Stimulated activated naive B cell treated with anti-CD40 and anti-IgM and Interleukin-4, amounts not matched to agents 10 μg/mL and 1 μg/mL and 100 μg/mL, for 72 hours (primary cell): ENCODE measurements at regions not wholly inside any gene's neighbourhood (a gene's known extent, or its start where the extent isn't known, plus 50 kb on each side); places are given as distances from the start of the nearest gene placed in this dataset.
"Not testable (repeated sequence)": the region's sequence is repeated elsewhere in the genome, so short reads cannot be mapped to it uniquely, and the experiment has no call there.

ENCODE experiments used
- ATAC-seq, 2 donors: fragments of 150-1000 bp; cut with Tn5 transposase; replicated peaks; 2 replicates each; pipeline ENCODE4 v1.10.0; 2021; ENCODE audit warnings: moderate library complexity in 1 of 2
- DNase-seq: peaks from one replicate; pipeline ENCODE4 v3.0.0; 2021
- H3K27ac Mint-ChIP-seq: one replicate; pipeline ENCODE4 v1.8.0; 2022; ENCODE audit warnings: mild to moderate bottlenecking, mixed read lengths
- H3K27me3 Mint-ChIP-seq, 2 donors: one replicate each; pipeline ENCODE4 v1.8.0; 2022; ENCODE audit warnings: mixed read lengths in 2 of 2
- H3K36me3 Mint-ChIP-seq, 2 donors: one replicate each; pipeline ENCODE4 v1.8.0; 2022; ENCODE audit warnings: mixed read lengths in 2 of 2, mild to moderate bottlenecking in 1 of 2
- H3K4me1 Mint-ChIP-seq, 2 donors: one replicate each; pipeline ENCODE4 v1.8.0; 2022; ENCODE audit warnings: mixed read lengths in 2 of 2, mild to moderate bottlenecking in 1 of 2
- H3K4me3 Mint-ChIP-seq, 2 donors: one replicate each; pipeline ENCODE4 v1.8.0; 2022; ENCODE audit warnings: mild to moderate bottlenecking in 2 of 2, mixed read lengths in 2 of 2, moderate library complexity in 1 of 2
- H3K9me3 Mint-ChIP-seq, 2 donors: one replicate each; pipeline ENCODE4 v1.8.0; 2022; ENCODE audit warnings: mixed read lengths in 2 of 2, mild to moderate bottlenecking in 1 of 2

- Mint-ChIP-seq H3K9me3 (peaks cover 0 to 3% of the 10 kb centered on the region in 2 donors), H3K36me3 (peaks cover 0 to 4% of the 10 kb centered on the region in 2 donors), H3K4me1 (peaks cover 12 to 18% of the 10 kb centered on the region in 2 donors), H3K27me3 (peaks cover 0 to 5% of the 10 kb centered on the region in 2 donors), H3K27ac (no peak overlapping the region), H3K4me3 (no peak overlapping the region)
- ATAC-seq (no peak), DNase-seq (no peak)
These were observed 98.7 kb upstream of the SGK1 start for GRCh38 chr6:134416418-134417154.

- H3K36me3 Mint-ChIP-seq, result peaks cover 0 to 4% of the 10 kb centered on the region in 2 donors
- H3K9me3 Mint-ChIP-seq, result peaks cover 0 to 3% of the 10 kb centered on the region in 2 donors
- DNase-seq (no peak), ATAC-seq (no peak)
- H3K27me3 Mint-ChIP-seq, result peaks cover 0 to 5% of the 10 kb centered on the region in 2 donors
- peaks cover 12 to 18% of the 10 kb centered on the region in 2 donors for H3K4me1 Mint-ChIP-seq
- no peak overlapping the region for H3K4me3 Mint-ChIP-seq
- H3K27ac Mint-ChIP-seq, result no peak overlapping the region
These were observed 97.7 kb upstream of the SGK1 start for GRCh38 chr6:134415656-134416055.

GRCh38 chr6:134415194-134415593, 97.3 kb upstream of the SGK1 start:
- ATAC-seq, result no peak
- H3K9me3 Mint-ChIP-seq, result peaks cover 0 to 3% of the 10 kb centered on the region in 2 donors
- no peak for DNase-seq
- H3K4me1 Mint-ChIP-seq, result peaks cover 12 to 18% of the 10 kb centered on the region in 2 donors
- H3K4me3 Mint-ChIP-seq, result no peak overlapping the region
- H3K27me3 Mint-ChIP-seq, result peaks cover 0 to 5% of the 10 kb centered on the region in 2 donors
- no peak overlapping the region for H3K27ac Mint-ChIP-seq
- H3K36me3 Mint-ChIP-seq, result peaks cover 0 to 4% of the 10 kb centered on the region in 2 donors

- H3K36me3 Mint-ChIP-seq, result peaks cover 0 to 4% of the 10 kb centered on the region in 2 donors
- peaks cover 0 to 5% of the 10 kb centered on the region in 2 donors for H3K27me3 Mint-ChIP-seq
- peak; percentile 12 for DNase-seq
- peak; percentile 98 to 99 for ATAC-seq
- H3K9me3 Mint-ChIP-seq, result peaks cover 0 to 3% of the 10 kb centered on the region in 2 donors
- peak overlapping the region; percentile 25 for H3K27ac Mint-ChIP-seq
- H3K4me1 Mint-ChIP-seq, result peaks cover 12 to 18% of the 10 kb centered on the region in 2 donors
- peak overlapping the region in 1 of 2 donors; percentile 29 for H3K4me3 Mint-ChIP-seq
These were observed 96.9 kb upstream of the SGK1 start for GRCh38 chr6:134414793-134415192.

GRCh38 chr6:134413241-134413643, 95.3 kb upstream of the SGK1 start:
- peaks cover 0 to 3% of the 10 kb centered on the region in 2 donors for H3K9me3 Mint-ChIP-seq
- no peak overlapping the region for H3K27ac Mint-ChIP-seq
- ATAC-seq (no peak), DNase-seq (no peak)
- H3K27me3 Mint-ChIP-seq, result peaks cover 0 to 5% of the 10 kb centered on the region in 2 donors
- no peak overlapping the region for H3K4me3 Mint-ChIP-seq
- H3K36me3 Mint-ChIP-seq, result peaks cover 0 to 4% of the 10 kb centered on the region in 2 donors
- peaks cover 12 to 18% of the 10 kb centered on the region in 2 donors for H3K4me1 Mint-ChIP-seq

GRCh38 chr6:134410541-134410940, 92.6 kb upstream of the SGK1 start:
- peaks cover 0 to 4% of the 10 kb centered on the region in 2 donors for H3K36me3 Mint-ChIP-seq
- no peak overlapping the region for H3K27ac Mint-ChIP-seq
- peaks cover 10 to 16% of the 10 kb centered on the region in 2 donors for H3K4me1 Mint-ChIP-seq
- H3K9me3 Mint-ChIP-seq, result peaks cover 0 to 3% of the 10 kb centered on the region in 2 donors
- ATAC-seq, result no peak
- no peak overlapping the region for H3K4me3 Mint-ChIP-seq
- no peak for DNase-seq
- H3K27me3 Mint-ChIP-seq, result peaks cover 0 to 3% of the 10 kb centered on the region in 2 donors

GRCh38 chr6:134407791-134408190, 89.9 kb upstream of the SGK1 start:
- Mint-ChIP-seq H3K36me3 (no peaks in the 10 kb centered on the region), H3K27ac (no peak overlapping the region), H3K4me3 (no peak overlapping the region), H3K4me1 (peaks cover 6 to 9% of the 10 kb centered on the region in 2 donors), H3K9me3 (peaks cover 2 to 3% of the 10 kb centered on the region in 2 donors), H3K27me3 (no peaks in the 10 kb centered on the region)
- ATAC-seq (no peak), DNase-seq (no peak)

- H3K4me3 Mint-ChIP-seq, result no peak overlapping the region
- H3K4me1 Mint-ChIP-seq, result peaks cover 13 to 17% of the 10 kb centered on the region in 2 donors
- no peak overlapping the region for H3K27ac Mint-ChIP-seq
- DNase-seq, result no peak
- H3K27me3 Mint-ChIP-seq, result no peaks in the 10 kb centered on the region
- H3K36me3 Mint-ChIP-seq, result peaks cover 0 to 3% of the 10 kb centered on the region in 2 donors
- ATAC-seq, result no peak
- peaks cover 2 to 4% of the 10 kb centered on the region in 2 donors for H3K9me3 Mint-ChIP-seq
These were observed 88.4 kb upstream of the SGK1 start for GRCh38 chr6:134406311-134406710.

GRCh38 chr6:134405386-134406087, 87.6 kb upstream of the SGK1 start:
- H3K4me3 Mint-ChIP-seq, result no peak overlapping the region
- no peak overlapping the region for H3K27ac Mint-ChIP-seq
- H3K36me3 Mint-ChIP-seq, result peaks cover 0 to 3% of the 10 kb centered on the region in 2 donors
- ATAC-seq, result no peak
- peaks cover 13 to 18% of the 10 kb centered on the region in 2 donors for H3K4me1 Mint-ChIP-seq
- H3K27me3 Mint-ChIP-seq, result no peaks in the 10 kb centered on the region
- H3K9me3 Mint-ChIP-seq, result peaks cover 2 to 4% of the 10 kb centered on the region in 2 donors
- DNase-seq, result no peak

- H3K27me3 Mint-ChIP-seq, DNase-seq, H3K36me3 Mint-ChIP-seq, H3K4me3 Mint-ChIP-seq, ATAC-seq, H3K27ac Mint-ChIP-seq, H3K9me3 Mint-ChIP-seq: not testable (repeated sequence)
- H3K4me1 Mint-ChIP-seq, result peaks cover 20 to 34% of the 10 kb centered on the region in 2 donors
These were observed 85.4 kb upstream of the SGK1 start for GRCh38 chr6:134403312-134403711.

- DNase-seq, result no peak
- Mint-ChIP-seq H3K27me3 (no peaks in the 10 kb centered on the region), H3K4me3 (peak overlapping the region in 1 of 2 donors; percentile 21), H3K9me3 (peaks cover 4 to 5% of the 10 kb centered on the region in 2 donors), H3K4me1 (peaks cover 22 to 40% of the 10 kb centered on the region in 2 donors), H3K27ac (peak overlapping the region; percentile 53), H3K36me3 (peaks cover 0 to 3% of the 10 kb centered on the region in 2 donors)
- peak in 1 of 2 donors; percentile 37 for ATAC-seq
These were observed 84.6 kb upstream of the SGK1 start for GRCh38 chr6:134402372-134402984.

- Mint-ChIP-seq H3K27me3 (no peaks in the 10 kb centered on the region), H3K4me1 (peaks cover 25 to 54% of the 10 kb centered on the region in 2 donors), H3K36me3 (peaks cover 2 to 3% of the 10 kb centered on the region in 2 donors), H3K4me3 (no peak overlapping the region), H3K27ac (no peak overlapping the region), H3K9me3 (peaks cover 4 to 5% of the 10 kb centered on the region in 2 donors)
- ATAC-seq (no peak), DNase-seq (no peak)
These were observed 83.0 kb upstream of the SGK1 start for GRCh38 chr6:134400941-134401340.

GRCh38 chr6:134398453-134398852, 80.5 kb upstream of the SGK1 start:
- Mint-ChIP-seq H3K27me3 (no peaks in the 10 kb centered on the region), H3K36me3 (peaks cover 2 to 3% of the 10 kb centered on the region in 2 donors), H3K9me3 (peaks cover 4 to 5% of the 10 kb centered on the region in 2 donors), H3K4me1 (peaks cover 29 to 60% of the 10 kb centered on the region in 2 donors), H3K4me3 (no peak overlapping the region), H3K27ac (peak overlapping the region; percentile 85)
- DNase-seq, result peak; percentile 66
- ATAC-seq, result peak; percentile 94 to 95

GRCh38 chr6:134397676-134398075, 79.8 kb upstream of the SGK1 start:
- Mint-ChIP-seq H3K27me3 (no peaks in the 10 kb centered on the region), H3K36me3 (peaks cover 2 to 3% of the 10 kb centered on the region in 2 donors), H3K4me1 (peaks cover 24 to 52% of the 10 kb centered on the region in 2 donors), H3K27ac (no peak overlapping the region), H3K4me3 (no peak overlapping the region), H3K9me3 (peaks cover under 1 to 3% of the 10 kb centered on the region in 2 donors)
- ATAC-seq, result no peak
- DNase-seq, result no peak
